Endodermal cell (in vitro differentiated cells): ENCODE measurements at regions not wholly inside any gene's neighbourhood (a gene's known extent, or its start where the extent isn't known, plus 50 kb on each side); places are given as distances from the start of the nearest gene placed in this dataset.

Experiments used
- DNase-seq: peaks from one replicate; pipeline ENCODE4 v3.0.0-alpha.2; 2017
- H3K27ac ChIP-seq: 2 replicates; pipeline ENCODE4 v1.5.1; 2013; ENCODE audit warnings: mild to moderate bottlenecking, low read depth, low read length, moderate library complexity
- H3K27me3 ChIP-seq: 2 replicates; pipeline ENCODE4 v1.6.1; 2013; ENCODE audit warnings: mild to moderate bottlenecking, low read length, moderate library complexity; ENCODE audit not compliant: insufficient read depth, control insufficient read depth, poor library complexity, severe bottlenecking
- H3K36me3 ChIP-seq: 2 replicates; pipeline ENCODE4 v1.7.0; 2013; ENCODE audit warnings: mild to moderate bottlenecking, low read length, moderate library complexity; ENCODE audit not compliant: control insufficient read depth, insufficient read depth
- H3K4me1 ChIP-seq: one replicate; pipeline ENCODE4 v1.7.0; 2013; ENCODE audit warnings: low read length; ENCODE audit not compliant: control insufficient read depth, insufficient read depth
- H3K4me3 ChIP-seq: 2 replicates; pipeline ENCODE4 v1.5.1; 2013; ENCODE audit warnings: mild to moderate bottlenecking, low read length, moderate library complexity
- H3K9ac ChIP-seq: 2 replicates; pipeline ENCODE4 v1.6.1; 2013; ENCODE audit warnings: mild to moderate bottlenecking, low read length, moderate library complexity; ENCODE audit not compliant: poor library complexity, severe bottlenecking; ENCODE audit errors: extremely low read depth
- H3K9me3 ChIP-seq: 2 replicates; pipeline ENCODE4 v1.6.1; 2013; ENCODE audit warnings: mild to moderate bottlenecking, low read length, moderate library complexity; ENCODE audit not compliant: control insufficient read depth
- H3K27ac Mint-ChIP-seq: 2 replicates; pipeline ENCODE4 v1.8.0; 2020; ENCODE audit warnings: mixed read lengths
- H3K27me3 Mint-ChIP-seq: 2 replicates; pipeline ENCODE4 v1.8.0; 2021; ENCODE audit warnings: mild to moderate bottlenecking, mixed read lengths; ENCODE audit not compliant: insufficient read depth
- H3K36me3 Mint-ChIP-seq: 2 replicates; pipeline ENCODE4 v1.8.0; 2020; ENCODE audit warnings: low read depth, mixed read lengths
- H3K4me1 Mint-ChIP-seq: 2 replicates; pipeline ENCODE4 v1.8.0; 2020; ENCODE audit warnings: mixed read lengths
- H3K4me3 Mint-ChIP-seq: 2 replicates; pipeline ENCODE4 v1.8.0; 2020; ENCODE audit warnings: mild to moderate bottlenecking, moderate library complexity, mixed read lengths
- H3K9me3 Mint-ChIP-seq: 2 replicates; pipeline ENCODE4 v1.8.0; 2020; ENCODE audit warnings: mild to moderate bottlenecking, mixed read lengths
- CTCF ChIP-seq: fragments of 200-600 bp; sonication (generic); conservative IDR thresholded peaks from 2 replicates; pipeline ENCODE4 v1.5.0; 2021; ENCODE audit warnings: antibody characterized with exemption, mild to moderate bottlenecking
- WGBS, 2 experiments: methylation state at CpG; one replicate each; pipeline versions ENCODE4 v1.1.5 to v1.1.7; 2013; ENCODE audit warnings: missing lambda C conversion rate in 2 of 2, mixed read lengths in 1 of 2; ENCODE audit not compliant: insufficient coverage in 1 of 2, insufficient read length in 1 of 2; 5-methylcytosine and 5-hydroxymethylcytosine counted together

GRCh38 chr3:82607391-82607790, 845.9 kb upstream of the GBE1 start:
- H3K4me1 Mint-ChIP-seq: no peaks in the 10 kb centered on the region

GRCh38 chr3:82596805-82597204, 835.4 kb upstream of the GBE1 start:
- TF ChIP-seq CTCF: no peak
- WGBS, 2 experiments: 100% methylated on average over 1 of the region's 1 CpG
- no peak for DNase-seq
- Mint-ChIP-seq H3K9me3 (peaks cover 35% of the 10 kb centered on the region), H3K27ac (no peak overlapping the region), H3K27me3 (peaks cover 2% of the 10 kb centered on the region), H3K4me3 (no peak overlapping the region), H3K4me1 (no peaks in the 10 kb centered on the region), H3K36me3 (peaks cover 4% of the 10 kb centered on the region)
- H3K9me3 ChIP-seq: peaks cover 30% of the 10 kb centered on the region
- no peaks in the 10 kb centered on the region for H3K4me1 ChIP-seq
- H3K27ac ChIP-seq: no peak overlapping the region
- H3K36me3 ChIP-seq: no peaks in the 10 kb centered on the region
- no peak overlapping the region for H3K9ac ChIP-seq
- no peak overlapping the region for H3K4me3 ChIP-seq
- H3K27me3 ChIP-seq: no peaks in the 10 kb centered on the region

More at GRCh38 chr3:82607391-82607790, 845.9 kb upstream of the GBE1 start:
- no peaks in the 10 kb centered on the region for H3K27me3 ChIP-seq
- Mint-ChIP-seq H3K36me3 (no peaks in the 10 kb centered on the region), H3K27me3 (no peaks in the 10 kb centered on the region), H3K4me3 (no peak overlapping the region), H3K27ac (no peak overlapping the region), H3K9me3 (peaks cover 8% of the 10 kb centered on the region)
- no peak for DNase-seq
- no peaks in the 10 kb centered on the region for H3K36me3 ChIP-seq
- no peak for TF ChIP-seq CTCF
- WGBS, 2 experiments: 80 to 96% methylated on average over 1 of the region's 1 CpG
- H3K9ac ChIP-seq: no peak overlapping the region
- no peak overlapping the region for H3K4me3 ChIP-seq
- no peaks in the 10 kb centered on the region for H3K9me3 ChIP-seq
- H3K4me1 ChIP-seq: no peaks in the 10 kb centered on the region
- H3K27ac ChIP-seq: no peak overlapping the region

GRCh38 chr3:82595530-82595929, 834.1 kb upstream of the GBE1 start:
- DNase-seq: no peak
- Mint-ChIP-seq H3K27me3 (peaks cover 2% of the 10 kb centered on the region), H3K4me3 (no peak overlapping the region), H3K4me1 (no peaks in the 10 kb centered on the region), H3K36me3 (peaks cover 4% of the 10 kb centered on the region), H3K9me3 (peaks cover 35% of the 10 kb centered on the region), H3K27ac (no peak overlapping the region)
- TF ChIP-seq CTCF: no peak
- Histone ChIP-seq H3K4me1 (no peaks in the 10 kb centered on the region), H3K4me3 (no peak overlapping the region), H3K9me3 (peaks cover 30% of the 10 kb centered on the region), H3K36me3 (no peaks in the 10 kb centered on the region), H3K27ac (no peak overlapping the region), H3K9ac (no peak overlapping the region), H3K27me3 (no peaks in the 10 kb centered on the region)
- WGBS, 2 experiments: 87% methylated on average over 2 of the region's 2 CpGs; no CpG with 5 or more reads in 1 of the 2 experiments
